ENCODE measurements at regions not wholly inside any gene's neighbourhood (a gene's known extent, or its start where the extent isn't known, plus 50 kb on each side); places are given as distances from the start of the nearest gene placed in this dataset.

GRCh38 chr19:34308381-34309367, 54.3 kb downstream of the GARRE1 start:
- TF ChIP-seq EZH2 (IDR thresholded peaks at IDR 0.05; ENCODE audit: low read depth), result no peak
- H3F3A ChIP-seq (ENCODE audit: insufficient read depth, low read depth), result no peaks in the 10 kb centered on the region
- H3K27ac ChIP-seq, result no peak overlapping the region
- no peak overlapping the region for H2AFZ ChIP-seq
- H3K27me3 ChIP-seq (ENCODE audit: insufficient read depth, low read depth), result no peaks in the 10 kb centered on the region
- H3K4me1 ChIP-seq (replicated peaks; ENCODE audit: insufficient read depth), result no peaks in the 10 kb centered on the region
- H4K20me1 ChIP-seq (ENCODE audit: insufficient read depth), result no peaks in the 10 kb centered on the region
- intact Hi-C loops (cut with micrococcal nuclease; ENCODE audit: unreplicated experiment), result no loop called here
- no peak overlapping the region for H3K4me2 ChIP-seq
- ChIA-PET CTCF (no interaction called here), POLR2A (ENCODE audit: unreplicated experiment) (interaction anchor here (0.6 kb wide), 1 partner anchor 84 kb away, joined by 3 read pairs; no protein-coding TSS in a partner anchor)
- H3K36me3 ChIP-seq (ENCODE audit: low read depth), result no peaks in the 10 kb centered on the region
- H3K9me2 ChIP-seq (ENCODE audit: insufficient read depth), result no peaks in the 10 kb centered on the region
- no TSS peak for BruUV-seq (replicated peaks)
- no peak overlapping the region for H3K4me3 ChIP-seq
- no peaks in the 10 kb centered on the region for H3K9me3 ChIP-seq (ENCODE audit: insufficient read depth, low read depth)
- H3K79me2 ChIP-seq (ENCODE audit: low read depth), result no peaks in the 10 kb centered on the region
- no peak for DNase-seq

GRCh38 chr19:34309368-34310138, 55.2 kb downstream of the GARRE1 start:
- no peak overlapping the region for H3K4me2 ChIP-seq
- no peaks in the 10 kb centered on the region for H3K36me3 ChIP-seq (ENCODE audit: low read depth)
- no peak overlapping the region for H2AFZ ChIP-seq
- intact Hi-C loops (cut with micrococcal nuclease; ENCODE audit: unreplicated experiment), result loop anchor here (10.0 kb wide), 1 partner anchor 55 kb away; the partner anchor contains the start of gene GARRE1
- H3K79me2 ChIP-seq (ENCODE audit: low read depth), result no peaks in the 10 kb centered on the region
- no peaks in the 10 kb centered on the region for H3K4me1 ChIP-seq (replicated peaks; ENCODE audit: insufficient read depth)
- DNase-seq, result no peak
- H3K4me3 ChIP-seq, result no peak overlapping the region
- H4K20me1 ChIP-seq (ENCODE audit: insufficient read depth), result no peaks in the 10 kb centered on the region
- BruUV-seq (replicated peaks), result no TSS peak
- CTCF ChIA-PET, result no interaction called here
- no peaks in the 10 kb centered on the region for H3K9me3 ChIP-seq (ENCODE audit: insufficient read depth, low read depth)
- H3K27me3 ChIP-seq (ENCODE audit: insufficient read depth, low read depth), result no peaks in the 10 kb centered on the region
- POLR2A ChIA-PET (ENCODE audit: unreplicated experiment), result no interaction called here
- H3K9me2 ChIP-seq (ENCODE audit: insufficient read depth), result no peaks in the 10 kb centered on the region
- no peaks in the 10 kb centered on the region for H3F3A ChIP-seq (ENCODE audit: insufficient read depth, low read depth)
- TF ChIP-seq CTCF (conservative IDR thresholded peaks at IDR 0.05) (no peak), EZH2 (IDR thresholded peaks at IDR 0.05; ENCODE audit: low read depth) (no peak)
- no peak overlapping the region for H3K27ac ChIP-seq

- no peaks in the 10 kb centered on the region for H3K36me3 ChIP-seq (ENCODE audit: low read depth)
- ChIA-PET CTCF (no interaction called here), POLR2A (ENCODE audit: unreplicated experiment) (interaction anchor here (0.6 kb wide), 1 partner anchor 21 kb away, joined by 3 read pairs; no protein-coding TSS in a partner anchor)
These were observed 54.5 kb upstream of the GPI start for GRCh38 chr19:34310494-34310981.

More at GRCh38 chr19:34310494-34310981, 54.5 kb upstream of the GPI start:
- BruUV-seq (replicated peaks), result no TSS peak
- no peaks in the 10 kb centered on the region for H3K27me3 ChIP-seq (ENCODE audit: insufficient read depth, low read depth)
- intact Hi-C loops (cut with micrococcal nuclease; ENCODE audit: unreplicated experiment), result loop anchor here (10.0 kb wide), 1 partner anchor 56 kb away; the partner anchor contains the start of gene GARRE1
- no peak overlapping the region for H3K27ac ChIP-seq
- no peaks in the 10 kb centered on the region for H3F3A ChIP-seq (ENCODE audit: insufficient read depth, low read depth)
- H2AFZ ChIP-seq, result no peak overlapping the region
- no peaks in the 10 kb centered on the region for H3K79me2 ChIP-seq (ENCODE audit: low read depth)
- DNase-seq, result no peak
- TF ChIP-seq EZH2 (IDR thresholded peaks at IDR 0.05; ENCODE audit: low read depth) (no peak), CTCF (conservative IDR thresholded peaks at IDR 0.05) (no peak)
- no peak overlapping the region for H3K4me2 ChIP-seq
- no peaks in the 10 kb centered on the region for H3K9me3 ChIP-seq (ENCODE audit: insufficient read depth, low read depth)
- H3K4me1 ChIP-seq (replicated peaks; ENCODE audit: insufficient read depth), result no peaks in the 10 kb centered on the region
- H3K9me2 ChIP-seq (ENCODE audit: insufficient read depth), result no peaks in the 10 kb centered on the region
- H3K4me3 ChIP-seq, result no peak overlapping the region
- H4K20me1 ChIP-seq (ENCODE audit: insufficient read depth), result no peaks in the 10 kb centered on the region
